Activated T-cell treated with anti-CD3 and anti-CD28 coated beads for 4 hours (primary cell): ENCODE measurements at regions not wholly inside any gene's neighbourhood (a gene's known extent, or its start where the extent isn't known, plus 50 kb on each side); places are given as distances from the start of the nearest gene placed in this dataset.

Source experiments
- DNase-seq: peaks from one replicate; pipeline ENCODE4 v3.0.0-alpha.2; 2020

GRCh38 chr2:235312571-235312970, 181.3 kb upstream of the AGAP1 start:
- DNase-seq, result no peak

- no peak for DNase-seq
Measured at GRCh38 chr2:235314371-235314930, 179.4 kb upstream of the AGAP1 start.

- DNase-seq, result no peak
Measured at GRCh38 chr2:235319095-235319494, 174.7 kb upstream of the AGAP1 start.

- no peak for DNase-seq
Measured at GRCh38 chr2:235320326-235320725, 173.5 kb upstream of the AGAP1 start.

GRCh38 chr2:235324324-235324723, 169.5 kb upstream of the AGAP1 start:
- no peak for DNase-seq

GRCh38 chr2:235325151-235325550, 168.7 kb upstream of the AGAP1 start:
- DNase-seq, result no peak

GRCh38 chr2:235328991-235329390, 164.9 kb upstream of the AGAP1 start:
- DNase-seq, result no peak

GRCh38 chr2:235330775-235331451, 162.9 kb upstream of the AGAP1 start:
- no peak for DNase-seq

GRCh38 chr2:235332240-235332890, 161.5 kb upstream of the AGAP1 start:
- DNase-seq, result no peak

GRCh38 chr2:235333076-235333475, 160.8 kb upstream of the AGAP1 start:
- DNase-seq, result no peak

- DNase-seq, result no peak
Measured at GRCh38 chr2:235334179-235334578, 159.7 kb upstream of the AGAP1 start.

GRCh38 chr2:235343156-235343774, 150.6 kb upstream of the AGAP1 start:
- no peak for DNase-seq

- no peak for DNase-seq
Measured at GRCh38 chr2:235343869-235344268, 150.0 kb upstream of the AGAP1 start.

GRCh38 chr2:235345745-235346144, 148.1 kb upstream of the AGAP1 start:
- DNase-seq, result no peak

- DNase-seq, result no peak
Measured at GRCh38 chr2:235347691-235348090, 146.2 kb upstream of the AGAP1 start.

GRCh38 chr2:235348329-235348728, 145.5 kb upstream of the AGAP1 start:
- no peak for DNase-seq

- no peak for DNase-seq
Measured at GRCh38 chr2:235350234-235350633, 143.6 kb upstream of the AGAP1 start.

GRCh38 chr2:235352541-235352940, 141.3 kb upstream of the AGAP1 start:
- DNase-seq, result no peak

GRCh38 chr2:235357881-235358280, 136.0 kb upstream of the AGAP1 start:
- no peak for DNase-seq

- DNase-seq, result no peak
Measured at GRCh38 chr2:235358981-235359471, 134.8 kb upstream of the AGAP1 start.

GRCh38 chr2:235360446-235360845, 133.4 kb upstream of the AGAP1 start:
- no peak for DNase-seq

- DNase-seq, result no peak
Measured at GRCh38 chr2:235365743-235366142, 128.1 kb upstream of the AGAP1 start.

- no peak for DNase-seq
Measured at GRCh38 chr2:235366390-235366789, 127.5 kb upstream of the AGAP1 start.

- DNase-seq, result no peak
Measured at GRCh38 chr2:235366807-235367206, 127.0 kb upstream of the AGAP1 start.
